EH (cell line): ENCODE measurements at regions not wholly inside any gene's neighbourhood (a gene's known extent, or its start where the extent isn't known, plus 50 kb on each side); places are given as distances from the start of the nearest gene placed in this dataset.
"Not testable (repeated sequence)": the region's sequence is repeated elsewhere in the genome, so short reads cannot be mapped to it uniquely, and the experiment has no call there.

Experiments used
- DNase-seq: peaks from one replicate; pipeline ENCODE4 v3.0.0-alpha.2; 2015; ENCODE audit warnings: low read depth

- no peak for DNase-seq
These were observed 156.3 kb downstream of the VSIG4 start for GRCh38 chrX:65883556-65883955.

- DNase-seq: no peak
These were observed 159.7 kb downstream of the VSIG4 start for GRCh38 chrX:65879977-65880799.

GRCh38 chrX:65878456-65878855, 161.4 kb downstream of the VSIG4 start:
- DNase-seq: no peak

- DNase-seq: no peak
These were observed 161.9 kb downstream of the VSIG4 start for GRCh38 chrX:65877953-65878352.

GRCh38 chrX:65875614-65876013, 164.3 kb downstream of the VSIG4 start:
- DNase-seq: not testable (repeated sequence)

GRCh38 chrX:65874765-65875164, 165.1 kb downstream of the VSIG4 start:
- no peak for DNase-seq

GRCh38 chrX:65874110-65874509, 165.8 kb downstream of the VSIG4 start:
- DNase-seq: no peak

GRCh38 chrX:65873385-65873784, 166.5 kb downstream of the VSIG4 start:
- DNase-seq: no peak

GRCh38 chrX:65871671-65872311, 168.1 kb downstream of the VSIG4 start:
- DNase-seq: peak; percentile 0

GRCh38 chrX:65870544-65870943, 169.3 kb downstream of the VSIG4 start:
- DNase-seq: not testable (repeated sequence)

GRCh38 chrX:65866773-65867172, 173.1 kb downstream of the VSIG4 start:
- DNase-seq: no peak

- DNase-seq: no peak
These were observed 173.7 kb downstream of the VSIG4 start for GRCh38 chrX:65866146-65866545.

GRCh38 chrX:65862638-65863037, 177.2 kb downstream of the VSIG4 start:
- DNase-seq: no peak

- DNase-seq: no peak
These were observed 180.6 kb downstream of the VSIG4 start for GRCh38 chrX:65859299-65859698.

GRCh38 chrX:65854437-65854836, 185.4 kb downstream of the VSIG4 start:
- DNase-seq: not testable (repeated sequence)

GRCh38 chrX:65851306-65851705, 183.9 kb downstream of the MSN start:
- DNase-seq: not testable (repeated sequence)

GRCh38 chrX:65850821-65851220, 183.4 kb downstream of the MSN start:
- DNase-seq: not testable (repeated sequence)

- no peak for DNase-seq
These were observed 179.5 kb downstream of the MSN start for GRCh38 chrX:65846974-65847373.

- DNase-seq: no peak
These were observed 173.8 kb downstream of the MSN start for GRCh38 chrX:65841263-65841662.

GRCh38 chrX:65838674-65839073, 171.2 kb downstream of the MSN start:
- DNase-seq: no peak

- DNase-seq: no peak
These were observed 170.6 kb downstream of the MSN start for GRCh38 chrX:65837875-65838549.

GRCh38 chrX:65831268-65831667, 163.8 kb downstream of the MSN start:
- DNase-seq: no peak

GRCh38 chrX:65828599-65828998, 161.1 kb downstream of the MSN start:
- no peak for DNase-seq
